GM12878 (cell line): ENCODE measurements at regions not wholly inside any gene's neighbourhood (a gene's known extent, or its start where the extent isn't known, plus 50 kb on each side); places are given as distances from the start of the nearest gene placed in this dataset.

ENCODE experiments used
- ATAC-seq: fragments of 200-7000 bp; cut with Tn5 transposase; 3 replicates; pipeline ENCODE4 v1.9.1; 2020; ENCODE audit warnings: mild to moderate bottlenecking, moderate library complexity
- BruUV-seq: library from RNA; stranded (reverse); fragments of 400-500 nt; replicated peaks from 2 replicates; lab custom pipeline; 2021; lab: Mats Ljungman, UMichigan
- CTCF ChIA-PET: fragments of 300-600 bp; sonication (Branson Sonifier 250); formaldehyde crosslinking; extraction: SDS; loops from one replicate; lab custom pipeline; 2021; ENCODE audit warnings: inconsistent platforms; lab: Yijun Ruan, JAX
- POLR2A ChIA-PET: fragments of 350-600 bp; formaldehyde crosslinking; extraction: SDS; loops from one replicate; lab custom pipeline; 2021; ENCODE audit warnings: inconsistent platforms; lab: Charles Lee
- RAD21 ChIA-PET: fragments of 300-600 bp; sonication (Branson Sonifier 250); formaldehyde crosslinking; loops from one replicate; lab custom pipeline; 2023; ENCODE audit warnings: antibody characterized with exemption; ENCODE audit not compliant: unreplicated experiment; lab: Charles Lee
- SMC1A ChIA-PET: fragments of 300-600 bp; sonication (Branson Sonifier 250); formaldehyde crosslinking; loops from one replicate; lab custom pipeline; 2023; ENCODE audit not compliant: unreplicated experiment, uncharacterized antibody; lab: Charles Lee
- DNase-seq: peaks from one replicate; pipeline ENCODE4 v3.0.0-alpha.2; 2011; ENCODE audit warnings: low read depth, low spot score
- FAIRE-seq: peaks from 3 replicates; lab custom pipeline; 2011; peaks lifted over from hg19 to GRCh38; lab: Jason Lieb, UNC
- H2AFZ ChIP-seq: 2 replicates; pipeline ENCODE4 v1.6.0; 2011; ENCODE audit warnings: low read depth, low read length, control low read depth; ENCODE audit not compliant: control insufficient read depth
- H3K27ac ChIP-seq: 2 replicates; pipeline ENCODE4 v1.5.1; 2011; ENCODE audit warnings: control low read depth; ENCODE audit not compliant: control insufficient read depth, insufficient read depth
- H3K27me3 ChIP-seq, 2 experiments: replicated peaks in 1 of 2; 2 replicates each; pipeline versions ENCODE4 v1.6.0 to v1.6.1; 2011; ENCODE audit warnings: low read length in 1 of 2; ENCODE audit not compliant: control insufficient read depth in 2 of 2, insufficient read depth in 2 of 2
- H3K36me3 ChIP-seq, 2 experiments: 2 replicates each; pipeline ENCODE4 v1.5.1; 2011; ENCODE audit warnings: low read length in 1 of 2; ENCODE audit not compliant: control insufficient read depth in 2 of 2, insufficient read depth in 2 of 2
- H3K4me1 ChIP-seq: 2 replicates; pipeline ENCODE4 v1.6.1; 2011; ENCODE audit warnings: mild to moderate bottlenecking, low read length, moderate library complexity, mixed read lengths; ENCODE audit not compliant: control insufficient read depth, insufficient read depth
- H3K4me2 ChIP-seq: 2 replicates; pipeline ENCODE4 v1.6.0; 2011; ENCODE audit warnings: control low read depth; ENCODE audit not compliant: control insufficient read depth, insufficient read depth
- H3K4me3 ChIP-seq: fragments of 200-600 bp; sonication (generic); 2 replicates; pipeline ENCODE4 v1.5.1; 2016
- H3K79me2 ChIP-seq: 2 replicates; pipeline ENCODE4 v1.6.0; 2011; ENCODE audit warnings: low read length; ENCODE audit not compliant: control insufficient read depth, insufficient read depth
- H3K9ac ChIP-seq: 2 replicates; pipeline ENCODE4 v1.8.0; 2011; ENCODE audit warnings: low read length, control low read depth, mixed read lengths; ENCODE audit not compliant: control insufficient read depth, insufficient read depth
- H3K9me3 ChIP-seq: replicated peaks from 3 replicates; pipeline ENCODE4 v1.5.1; 2011; ENCODE audit warnings: mild to moderate bottlenecking, low read length; ENCODE audit not compliant: control insufficient read depth, insufficient read depth
- H4K20me1 ChIP-seq: 2 replicates; pipeline ENCODE4 v1.6.0; 2011; ENCODE audit not compliant: control insufficient read depth, insufficient read depth
- CREB1 ChIP-seq: IDR thresholded peaks from 2 replicates; pipeline ENCODE4 v1.6.1; 2012; ENCODE audit warnings: low read depth, mild to moderate bottlenecking, inconsistent platforms
- HSF1 ChIP-seq: fragments of 150-350 bp; IDR thresholded peaks from 2 replicates; pipeline ENCODE4 v1.6.1; 2014; ENCODE audit warnings: mild to moderate bottlenecking, low read depth, low read length
- KLF5 ChIP-seq: fragments of 450-650 bp; IDR thresholded peaks from 2 replicates; pipeline ENCODE4 v1.6.1; 2014; ENCODE audit warnings: mild to moderate bottlenecking; ENCODE audit not compliant: partially characterized antibody
- NR2C2 ChIP-seq: IDR thresholded peaks from 2 replicates; pipeline ENCODE4 v1.6.1; 2011; ENCODE audit warnings: borderline replicate concordance, low read depth; ENCODE audit not compliant: control insufficient read depth, insufficient read length
- NRF1 ChIP-seq: conservative IDR thresholded peaks from 2 replicates; pipeline ENCODE4 v1.6.1; 2011; ENCODE audit warnings: mild to moderate bottlenecking, low read depth, low read length, improper control_type of control experiment
- REST ChIP-seq: IDR thresholded peaks from 2 replicates; pipeline ENCODE4 v1.6.1; 2012; ENCODE audit warnings: mild to moderate bottlenecking, low read depth, low read length
- SKIL ChIP-seq: fragments of 450-650 bp; IDR thresholded peaks from 2 replicates; pipeline ENCODE4 v1.6.1; 2017; ENCODE audit warnings: mild to moderate bottlenecking, low read depth, inconsistent platforms; ENCODE audit not compliant: poor library complexity, severe bottlenecking
- SMARCA5 ChIP-seq: fragments of 450-650 bp; IDR thresholded peaks from 2 replicates; pipeline ENCODE4 v1.6.1; 2017; ENCODE audit warnings: mild to moderate bottlenecking
- ZNF207 ChIP-seq: fragments of 450-650 bp; IDR thresholded peaks from 2 replicates; pipeline ENCODE4 v1.6.1; 2014; ENCODE audit warnings: antibody characterized with exemption, mild to moderate bottlenecking, borderline replicate concordance
- WGBS: methylation state at CpG from one replicate; pipeline ENCODE4 v1.1.6; 2016; ENCODE audit warnings: low lambda C conversion rate; ENCODE audit not compliant: insufficient replicate concordance, insufficient coverage; ENCODE audit errors: missing lambda C conversion rate; 5-methylcytosine and 5-hydroxymethylcytosine counted together
- in situ Hi-C: fragments of 300-500 bp; cut with MboI; formaldehyde crosslinking; loops from 9 replicates; pipeline ENCODE4 v1.14.3; 2018; ENCODE audit warnings: mixed read lengths
- intact Hi-C: fragments of 100-400 bp; cut with micrococcal nuclease; formaldehyde crosslinking; loops from one replicate; pipeline ENCODE4 v1.14.2; 2022; ENCODE audit not compliant: unreplicated experiment

GRCh38 chr2:156019341-156019740, 313.2 kb downstream of the NR4A2 start:
- no peak overlapping the region for H3K27ac ChIP-seq
- CTCF ChIA-PET = no interaction called here
- DNase-seq (no peak), FAIRE-seq (no peak), ATAC-seq (no peak)
- intact Hi-C loops = no loop called here
- SMC1A ChIA-PET = no interaction called here
- POLR2A ChIA-PET = no interaction called here
- in situ Hi-C loops = no loop called here
- no peak overlapping the region for H3K4me2 ChIP-seq
- no peaks in the 10 kb centered on the region for H3K79me2 ChIP-seq
- H3K4me3 ChIP-seq = no peak overlapping the region
- H3K9ac ChIP-seq = no peak overlapping the region
- no peaks in the 10 kb centered on the region for H3K9me3 ChIP-seq
- RAD21 ChIA-PET = no interaction called here
- no peaks in the 10 kb centered on the region for H4K20me1 ChIP-seq
- WGBS = 26% methylated on average over 2 of the region's 2 CpGs
- no peaks in the 10 kb centered on the region for H3K27me3 ChIP-seq
- H3K4me1 ChIP-seq = no peaks in the 10 kb centered on the region
- H2AFZ ChIP-seq = no peak overlapping the region
- no peak for TF ChIP-seq NRF1
- no TSS peak for BruUV-seq
- H3K36me3 ChIP-seq = no peaks in the 10 kb centered on the region

- ChIA-PET POLR2A (no interaction called here), RAD21 (no interaction called here), CTCF (interaction anchor here (1.3 kb wide), 1 partner anchor 11 kb away, joined by 3 read pairs; no protein-coding TSS in a partner anchor), SMC1A (interaction anchor here (0.6 to 1.2 kb wide), 2 partner anchors 9 to 1203 kb away, joined by 3 read pairs; no protein-coding TSS in a partner anchor)
- Histone ChIP-seq H3K9ac (no peak overlapping the region), H4K20me1 (no peaks in the 10 kb centered on the region), H3K36me3 (no peaks in the 10 kb centered on the region), H3K4me1 (no peaks in the 10 kb centered on the region), H3K9me3 (no peaks in the 10 kb centered on the region), H3K4me3 (no peak overlapping the region), H3K79me2 (no peaks in the 10 kb centered on the region), H3K4me2 (no peak overlapping the region), H3K27me3 (no peaks in the 10 kb centered on the region), H2AFZ (no peak overlapping the region), H3K27ac (no peak overlapping the region)
- no TSS peak for BruUV-seq
- no peak for ATAC-seq
- in situ Hi-C loops (no loop called here), intact Hi-C loops (no loop called here)
- TF ChIP-seq KLF5 = no peak
- TF ChIP-seq SKIL = no peak
- no peak for TF ChIP-seq SMARCA5
- no peak for TF ChIP-seq CREB1
- TF ChIP-seq NR2C2 = no peak
- no peak for TF ChIP-seq HSF1
- TF ChIP-seq ZNF207 = no peak
- no peak for TF ChIP-seq REST
- whole genome bisulfite sequencing = 0% methylated on average over 1 of the region's 1 CpG
- DNase-seq = no peak
- FAIRE-seq = no peak
Measured at GRCh38 chr2:156017341-156017885, 315.1 kb downstream of the NR4A2 start.
